Activated effector memory CD4-positive, alpha-beta T cell treated with anti-CD3 and anti-CD28 coated beads, Interleukin-2, amount 50 U/mL, for 16 hours (primary cell): ENCODE measurements at regions not wholly inside any gene's neighbourhood (a gene's known extent, or its start where the extent isn't known, plus 50 kb on each side); places are given as distances from the start of the nearest gene placed in this dataset.
"Not testable (repeated sequence)": the region's sequence is repeated elsewhere in the genome, so short reads cannot be mapped to it uniquely, and the experiment has no call there.

Experiments
- DNase-seq: peaks from one replicate; pipeline ENCODE4 v3.0.0-alpha.2; 2020

DNA sequence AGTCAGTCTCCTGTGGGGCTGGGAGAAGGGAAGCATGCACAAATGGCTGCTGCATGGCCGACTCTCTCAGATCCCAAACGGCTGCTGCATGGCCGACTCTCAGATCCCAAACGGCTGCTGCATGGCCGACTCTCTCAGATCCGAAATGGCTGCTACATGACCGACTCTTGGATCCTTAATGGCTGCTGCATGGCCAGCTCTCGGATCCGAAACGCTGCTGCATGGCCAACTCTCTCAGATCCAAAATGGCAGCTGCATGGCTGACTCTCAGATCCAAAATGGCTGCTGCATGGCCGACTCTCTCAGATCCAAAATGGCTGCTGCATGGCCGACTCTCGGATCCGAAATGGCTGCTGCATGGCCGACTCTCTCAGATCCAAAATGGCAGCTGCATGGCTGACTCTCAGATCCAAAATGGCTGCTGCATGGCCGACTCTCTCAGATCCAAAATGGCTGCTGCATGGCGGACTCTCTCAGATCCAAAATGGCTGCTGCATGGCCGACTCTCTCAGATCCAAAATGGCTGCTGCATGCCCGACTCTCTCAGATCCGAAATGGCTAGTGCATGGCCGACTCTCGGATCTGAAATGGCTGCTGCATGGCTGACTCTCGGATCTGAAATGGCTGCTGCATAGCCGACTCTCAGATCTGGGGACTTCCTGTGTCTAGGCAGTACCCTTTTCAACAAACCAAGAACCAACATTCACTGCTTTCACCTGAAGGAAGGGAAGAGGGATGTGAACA, 284.8 kb upstream of the SMIM21 start:
- not testable (repeated sequence) for DNase-seq

DNA sequence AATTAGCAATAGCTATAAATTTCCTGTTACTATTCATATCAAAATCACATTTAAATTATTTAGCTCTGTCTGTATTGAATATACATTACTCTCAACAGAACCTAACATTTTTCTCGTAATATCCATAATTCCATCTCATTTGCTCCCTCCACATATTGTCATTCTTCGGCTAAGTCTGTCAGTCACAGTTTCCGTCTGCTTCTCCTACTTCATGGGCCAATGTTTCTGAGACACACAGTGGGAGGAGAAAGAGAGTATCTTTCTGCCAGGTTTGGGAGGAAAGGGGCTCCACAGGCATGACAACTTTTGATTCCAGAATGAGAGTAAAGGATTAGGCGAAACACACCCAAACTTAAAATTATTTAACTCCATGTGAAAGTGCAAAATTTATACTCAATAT, 273.1 kb upstream of the SMIM21 start:
- no peak for DNase-seq

DNA sequence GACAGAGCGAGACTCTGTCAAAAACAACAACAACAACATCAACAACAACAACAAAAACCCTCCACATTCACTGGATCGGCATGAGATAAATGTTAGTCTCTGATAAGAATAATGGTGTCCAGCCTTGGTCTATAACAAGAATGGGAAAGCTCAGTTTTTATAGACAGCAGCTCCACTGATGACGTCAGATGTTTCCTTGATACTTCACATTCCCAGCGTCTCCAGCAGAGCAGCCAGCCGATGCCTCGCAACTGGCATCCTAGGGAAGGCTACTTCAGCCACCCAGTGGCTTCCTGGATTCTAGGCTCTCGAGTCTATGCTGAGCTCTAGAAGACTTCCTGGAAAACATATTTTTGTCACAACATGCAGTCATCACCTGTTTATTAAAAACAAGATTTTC, 271.4 kb upstream of the SMIM21 start:
- no peak for DNase-seq

DNA sequence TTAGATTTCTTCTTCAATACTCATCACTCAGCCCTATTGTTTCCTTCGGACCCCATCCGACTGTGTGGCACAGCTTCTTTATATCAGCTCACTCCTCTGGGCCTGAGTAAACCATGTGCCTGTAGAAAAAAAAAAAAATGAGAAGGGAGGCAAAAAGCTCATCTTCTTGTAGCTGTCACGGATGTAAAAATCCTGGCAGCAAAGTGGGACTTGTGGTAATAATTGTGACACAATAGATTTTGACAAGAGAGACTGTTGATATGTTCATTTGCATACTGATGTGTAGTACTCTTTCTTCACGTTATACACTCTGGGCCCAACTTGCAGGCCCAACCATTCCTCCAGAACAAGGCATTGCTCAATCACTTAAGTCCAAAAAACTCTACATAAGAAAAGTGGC, 270.0 kb upstream of the SMIM21 start:
- no peak for DNase-seq

DNA sequence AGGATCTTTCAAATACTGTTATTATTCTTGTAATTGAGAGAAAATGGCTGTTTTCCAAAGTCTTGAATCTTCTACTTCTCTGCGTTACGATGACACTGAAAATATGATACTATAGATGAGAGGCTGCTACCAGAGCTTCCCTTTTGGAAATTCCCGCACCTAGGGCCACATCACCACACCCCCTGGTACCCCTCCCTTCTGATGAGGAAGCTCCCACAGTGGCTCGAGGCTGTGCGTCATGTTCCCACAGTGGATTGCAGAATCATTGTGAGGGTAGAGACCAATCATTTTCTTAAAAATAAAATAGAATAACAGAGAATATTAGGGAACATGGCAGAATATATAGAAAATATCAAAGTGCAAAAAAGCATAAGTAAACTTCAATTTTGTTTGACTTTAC, 268.9 kb upstream of the SMIM21 start:
- DNase-seq = no peak

DNA sequence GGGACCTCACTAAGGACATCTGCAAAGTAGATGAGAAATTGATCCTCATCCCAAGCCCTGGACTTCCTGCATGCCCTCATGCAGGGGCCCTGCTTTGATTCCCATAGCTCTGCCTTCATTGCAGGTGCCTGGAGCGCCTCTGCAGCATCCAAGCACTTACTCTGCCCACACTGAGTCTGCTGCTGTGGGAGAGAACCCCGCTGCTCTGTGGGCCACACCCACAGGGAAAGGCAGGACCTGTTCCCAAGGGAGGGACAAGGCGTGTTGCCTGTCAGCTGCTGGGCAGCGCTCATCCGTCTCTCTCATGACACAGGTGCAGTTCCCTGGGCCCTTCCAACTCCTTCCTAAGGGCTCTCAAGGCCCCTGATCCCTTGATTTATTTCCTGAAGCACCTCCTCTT, 266.8 kb upstream of the SMIM21 start:
- DNase-seq = no peak

DNA sequence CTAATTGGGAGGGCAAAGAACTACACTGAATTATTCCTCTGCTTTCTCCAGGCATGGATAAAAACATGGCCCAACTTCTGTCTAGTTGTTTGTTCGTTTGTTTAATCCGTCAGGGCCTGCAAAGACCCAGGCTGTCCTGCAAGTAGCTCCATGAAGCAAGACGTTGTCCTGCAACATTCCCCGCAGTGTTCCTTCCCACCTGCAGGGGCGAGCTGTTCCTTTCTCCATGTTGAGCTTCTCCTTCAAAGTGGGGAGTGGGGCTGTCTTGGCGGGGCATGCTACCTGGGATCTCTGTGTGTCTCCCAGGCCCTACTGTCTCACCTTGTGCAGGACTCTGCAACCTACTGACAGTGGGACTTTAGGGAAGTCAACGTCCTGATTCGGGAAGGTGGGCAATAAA, 264.0 kb upstream of the SMIM21 start:
- no peak for DNase-seq

DNA sequence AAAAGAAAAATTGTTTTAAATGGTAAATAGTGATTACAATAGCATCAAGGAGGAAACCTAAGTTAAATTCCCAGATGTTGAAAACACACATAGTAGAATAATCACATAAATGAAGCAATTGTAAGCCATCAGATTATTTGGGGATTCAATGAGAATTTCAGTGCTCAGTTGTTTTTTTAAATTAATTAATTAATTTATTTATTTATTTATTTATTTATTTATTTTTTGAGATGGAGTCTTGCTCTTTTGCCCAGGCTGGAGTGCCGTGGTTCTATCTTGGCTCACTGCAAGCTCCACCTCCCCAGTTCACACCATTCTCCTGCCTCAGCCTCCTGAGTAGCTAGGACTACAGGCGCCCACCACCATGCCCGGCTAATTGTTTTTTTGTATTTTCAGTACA, 262.8 kb upstream of the SMIM21 start:
- DNase-seq = not testable (repeated sequence)

DNA sequence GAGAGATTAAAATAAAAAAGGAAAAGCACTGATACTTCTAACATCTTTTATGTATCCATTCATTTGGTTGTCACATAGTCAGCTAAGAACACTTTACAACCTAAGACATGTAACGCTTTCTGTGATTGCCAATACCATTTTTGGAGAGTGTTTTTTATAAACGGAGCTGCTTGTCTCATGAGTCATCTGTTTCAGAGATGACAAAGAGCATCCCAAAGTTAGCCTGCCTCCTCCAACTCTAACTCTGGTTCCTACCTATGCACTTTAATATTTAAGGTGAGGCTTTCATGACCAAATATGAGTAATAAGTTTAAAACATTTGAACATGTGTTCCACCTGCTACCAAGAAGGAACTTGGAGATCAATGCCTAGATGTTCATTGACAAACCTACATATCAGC, 260.1 kb upstream of the SMIM21 start:
- DNase-seq = no peak

DNA sequence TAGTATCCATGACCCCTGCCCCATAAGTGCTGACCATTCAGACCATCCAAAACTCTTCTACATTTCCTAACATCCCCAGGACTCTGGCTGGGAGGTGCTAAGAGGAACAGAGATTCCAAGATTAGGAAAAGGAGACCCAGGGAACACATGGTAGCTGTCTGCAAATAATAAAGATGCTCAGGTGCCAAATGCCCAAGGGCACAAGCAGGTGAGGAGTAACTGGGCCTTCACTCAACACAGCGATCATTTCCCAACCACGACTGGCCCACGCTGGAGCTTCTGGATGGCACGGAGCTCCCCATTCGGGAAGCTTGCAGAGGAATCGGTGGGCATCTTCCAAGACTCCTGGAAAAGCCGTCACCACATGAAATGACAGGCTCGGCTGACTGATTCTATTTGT, 255.9 kb upstream of the SMIM21 start:
- DNase-seq = no peak

DNA sequence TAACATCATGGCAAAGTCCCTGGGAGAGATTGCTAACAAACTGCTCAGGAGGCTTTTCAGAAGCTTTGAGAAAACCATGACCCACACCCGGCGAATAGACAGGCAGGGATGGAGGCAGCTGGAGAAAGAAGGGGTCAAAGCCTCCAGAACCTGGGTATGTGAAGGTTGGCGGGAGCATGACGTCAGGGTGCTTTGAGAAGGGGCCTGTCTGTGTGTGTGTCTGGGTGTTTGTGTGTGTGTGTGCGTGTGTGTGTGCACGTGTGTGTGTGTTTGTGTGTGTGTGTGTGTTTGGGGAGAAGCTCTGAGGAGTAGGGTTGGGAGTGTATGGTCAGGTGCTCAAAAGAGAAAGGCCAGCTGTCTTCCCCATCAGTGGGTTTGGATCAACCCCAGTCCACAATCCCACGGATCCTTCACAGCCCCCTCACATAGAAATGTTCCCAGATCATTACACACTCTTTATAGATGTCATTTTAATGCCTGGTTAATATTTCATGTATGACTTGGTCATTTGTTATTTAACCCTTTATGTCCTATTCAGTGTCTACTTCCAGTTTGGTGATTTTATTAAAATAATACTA, 254.1 kb upstream of the SMIM21 start:
- DNase-seq = no peak

DNA sequence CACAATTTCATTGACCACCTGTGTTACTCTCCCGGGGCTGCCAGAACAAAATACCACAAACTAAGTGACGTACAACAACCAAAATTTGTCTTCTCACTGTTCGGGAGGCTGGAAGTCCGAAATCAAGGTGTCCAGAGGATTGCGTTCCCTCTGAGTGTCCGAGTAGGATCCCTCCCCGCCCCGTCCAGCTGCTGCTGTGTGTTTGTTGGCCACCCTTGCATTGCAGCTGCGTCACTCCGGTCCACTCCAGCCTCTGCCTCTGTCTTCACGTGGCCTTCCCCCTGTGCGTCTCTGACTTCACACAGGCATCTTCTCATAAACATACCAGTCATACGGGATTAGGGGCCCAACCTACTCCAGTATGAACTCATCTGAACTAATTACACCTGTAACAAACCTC, 251.8 kb upstream of the SMIM21 start:
- DNase-seq = no peak

DNA sequence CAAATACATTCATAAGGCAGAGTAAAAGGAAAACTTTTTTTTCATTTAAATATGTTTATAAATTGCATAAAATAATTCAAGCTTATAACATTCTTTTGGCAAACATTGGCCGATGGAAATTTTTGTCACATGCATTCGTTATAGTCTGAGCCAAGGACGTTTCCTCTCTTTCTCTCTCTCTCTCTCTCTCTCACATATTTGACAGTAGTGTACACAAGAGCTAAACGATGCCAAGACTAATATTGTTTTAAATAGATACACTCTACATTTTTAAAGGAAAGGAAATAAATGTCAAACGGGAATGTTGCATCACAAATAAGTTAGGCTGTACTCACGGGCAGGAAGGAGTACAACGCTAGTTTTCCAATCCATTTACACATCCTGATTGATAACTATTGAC, 251.1 kb upstream of the SMIM21 start:
- no peak for DNase-seq

DNA sequence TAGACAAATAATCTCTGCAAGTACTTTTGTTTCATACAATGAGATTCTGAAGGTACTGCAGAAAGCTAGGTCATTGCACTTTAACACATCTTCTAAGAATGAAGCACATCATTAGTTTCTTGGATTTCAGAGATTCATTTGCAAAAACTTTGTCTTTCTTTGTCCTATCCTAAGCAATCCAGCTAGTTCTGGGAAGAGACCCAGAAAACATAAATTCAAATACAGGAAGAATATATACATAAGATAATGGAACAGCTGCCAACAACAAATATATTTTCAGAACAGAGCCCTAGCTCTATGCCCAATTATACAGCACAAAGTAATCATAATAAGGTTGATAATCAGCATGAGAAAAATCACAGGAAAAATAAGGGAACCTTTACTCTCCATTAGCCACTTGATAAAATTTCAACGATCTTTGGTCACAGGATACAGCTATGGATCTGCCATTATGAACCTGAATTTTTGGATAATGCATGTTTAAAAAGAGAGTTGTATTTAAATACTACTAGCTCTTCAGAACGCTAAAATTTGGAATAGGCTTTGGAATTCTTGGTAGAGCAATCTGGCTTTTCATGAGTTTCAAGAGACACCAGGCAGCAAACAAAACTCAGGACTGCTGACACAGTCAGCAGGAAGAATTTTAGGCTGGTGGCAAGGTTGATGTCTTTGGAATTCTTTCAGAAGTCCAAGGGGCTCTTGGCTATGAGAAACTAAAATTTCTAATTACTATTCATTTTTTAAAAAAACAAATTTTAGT, 250.4 kb upstream of the SMIM21 start:
- no peak for DNase-seq

DNA sequence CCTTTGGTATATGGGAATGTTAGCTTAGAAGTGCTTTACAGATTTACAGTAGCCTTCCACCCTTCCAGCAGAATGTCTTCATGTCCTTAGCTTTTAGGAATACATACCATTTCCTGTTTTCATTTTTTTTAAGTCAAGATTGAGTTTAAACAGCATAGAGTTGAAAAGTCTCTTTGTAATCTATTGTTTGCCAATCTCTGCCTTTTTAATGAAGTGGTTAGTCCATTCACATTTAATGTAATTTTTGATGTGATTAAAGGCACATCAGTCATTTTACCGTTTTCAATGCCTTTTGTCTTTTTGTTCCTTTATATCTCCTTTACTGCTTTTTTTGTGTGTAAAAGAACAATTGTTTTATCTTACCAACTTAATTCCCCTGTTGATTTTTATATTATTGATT, 233.4 kb upstream of the SMIM21 start:
- no peak for DNase-seq

DNA sequence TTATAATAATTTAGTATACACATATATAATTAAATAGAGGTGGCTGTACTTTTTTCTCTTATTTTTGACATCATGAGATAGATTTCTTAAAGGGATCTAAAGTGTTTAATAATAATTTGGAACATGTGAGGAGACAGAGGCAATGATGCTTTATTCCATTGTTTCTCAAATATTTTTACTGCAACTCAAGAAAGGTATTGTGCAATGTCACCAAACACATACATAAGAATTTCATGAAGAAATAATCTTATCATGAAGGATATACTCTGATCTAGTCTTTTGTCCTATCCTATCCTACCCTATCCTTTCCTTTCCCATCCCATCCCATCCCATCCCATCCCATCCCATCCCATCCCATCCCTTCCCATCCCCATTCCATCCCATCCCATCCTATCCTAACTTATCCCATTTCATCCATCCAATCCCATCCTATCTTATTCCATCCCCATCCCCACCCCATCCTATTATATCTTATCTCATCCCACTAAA, 232.1 kb upstream of the SMIM21 start:
- no peak for DNase-seq

DNA sequence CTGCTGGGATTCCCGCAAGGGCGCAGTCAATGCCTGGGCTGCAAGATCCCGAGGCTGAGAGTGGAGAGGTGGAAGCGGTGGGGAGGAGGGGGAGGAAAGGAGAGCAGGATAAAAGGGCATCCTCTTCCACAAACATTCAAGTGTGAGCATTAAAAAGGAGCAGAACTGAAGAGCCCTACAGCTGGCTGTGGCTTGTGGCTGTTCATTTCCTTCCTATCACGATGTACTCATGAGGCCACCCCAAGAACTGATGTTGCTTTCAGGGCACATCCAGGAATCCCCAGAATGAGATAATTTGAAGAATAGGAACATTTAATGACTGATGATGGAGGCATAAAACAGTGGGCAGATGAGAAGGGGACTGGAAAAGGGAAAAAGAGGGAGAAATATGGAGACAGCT, 230.8 kb upstream of the SMIM21 start:
- no peak for DNase-seq

DNA sequence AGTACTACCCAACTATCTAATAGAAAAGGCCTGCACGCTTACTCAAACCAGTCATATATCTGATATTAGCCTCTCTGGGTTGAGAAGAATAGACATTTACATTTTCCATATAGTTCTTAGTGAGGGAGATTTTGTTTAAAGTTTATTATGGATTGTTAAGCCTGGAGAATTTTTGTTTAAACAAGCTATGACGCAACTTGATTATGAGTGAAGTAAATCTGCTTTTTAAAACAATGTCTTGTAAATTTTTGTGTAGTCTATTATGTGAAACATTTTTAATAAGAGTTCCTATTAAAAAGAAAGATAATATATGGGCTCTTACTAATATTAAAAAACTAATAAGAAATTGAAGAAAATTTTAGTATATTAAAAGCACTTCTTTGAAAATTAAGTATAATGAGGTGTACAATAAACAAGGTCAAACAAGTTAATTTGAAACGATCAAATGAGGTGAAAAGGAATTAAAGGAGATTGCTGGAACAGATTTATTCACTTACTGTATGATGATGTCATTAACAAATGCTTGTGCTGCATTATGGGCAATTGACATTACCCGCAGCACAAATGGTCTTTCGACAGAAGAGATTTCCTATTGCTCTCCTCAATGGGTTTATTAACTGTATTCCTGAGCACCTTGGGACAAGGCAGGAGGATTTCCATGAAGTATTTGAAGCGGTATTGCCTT, 229.2 kb upstream of the SMIM21 start:
- DNase-seq = no peak

DNA sequence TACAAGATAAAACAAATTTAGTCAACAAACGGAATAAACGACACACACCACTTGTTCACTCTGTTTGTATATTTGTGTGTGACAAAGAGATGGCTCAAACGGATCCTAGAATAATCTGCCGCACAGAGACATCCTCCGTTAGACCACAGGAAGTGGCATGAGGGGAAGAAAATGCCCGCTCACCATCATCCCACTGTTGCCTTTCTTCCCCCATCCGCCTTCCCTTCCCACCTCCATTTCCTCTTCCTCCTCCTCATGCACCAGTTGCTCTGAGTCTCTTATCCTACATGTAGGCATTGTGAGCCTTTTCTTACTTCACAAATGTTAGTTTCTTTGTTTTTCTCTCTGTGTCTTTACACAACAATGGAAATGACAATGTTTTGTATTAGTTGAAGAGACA, 228.5 kb upstream of the SMIM21 start:
- no peak for DNase-seq

DNA sequence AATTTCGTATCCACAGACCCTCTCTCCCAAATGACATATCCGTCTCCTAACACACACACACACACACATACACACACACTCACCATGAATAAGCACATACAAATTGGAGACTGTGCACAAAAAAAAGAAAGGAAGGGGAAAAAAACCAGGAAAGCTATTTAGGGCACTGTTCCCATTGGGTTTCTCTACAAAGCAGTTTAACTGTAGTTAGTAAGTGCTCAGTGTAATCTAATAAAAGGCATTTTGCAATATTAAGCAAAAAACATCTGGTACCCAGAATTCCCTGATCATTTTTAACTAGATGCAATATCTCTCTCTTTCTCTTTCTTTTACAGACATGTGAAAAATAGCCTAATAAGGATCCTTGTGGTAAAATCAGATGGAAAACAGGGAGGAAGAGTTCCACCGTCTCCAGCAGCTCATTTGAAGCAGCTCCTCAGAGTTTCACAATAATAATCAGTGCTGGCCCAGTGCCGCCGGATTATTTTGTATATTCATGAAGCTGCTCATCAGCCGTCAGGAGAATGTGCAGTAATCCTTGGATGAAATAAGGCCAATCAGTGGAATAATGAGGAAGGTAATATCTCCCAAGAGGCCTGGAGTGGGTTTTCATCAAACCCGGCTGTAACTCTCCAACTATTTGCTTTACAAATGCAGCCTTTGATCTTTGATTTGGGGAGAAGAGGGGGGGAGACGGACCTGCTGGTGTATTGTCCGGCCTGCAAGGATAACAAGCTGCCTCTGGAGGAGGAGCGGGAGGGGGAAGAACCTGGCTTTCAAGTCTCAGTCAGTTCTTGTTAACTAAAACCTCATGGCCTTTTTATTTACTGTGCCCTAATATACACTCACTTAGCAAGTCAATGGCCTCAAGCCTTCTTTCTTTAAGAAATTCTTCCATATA, 227.6 kb upstream of the SMIM21 start:
- DNase-seq = no peak

DNA sequence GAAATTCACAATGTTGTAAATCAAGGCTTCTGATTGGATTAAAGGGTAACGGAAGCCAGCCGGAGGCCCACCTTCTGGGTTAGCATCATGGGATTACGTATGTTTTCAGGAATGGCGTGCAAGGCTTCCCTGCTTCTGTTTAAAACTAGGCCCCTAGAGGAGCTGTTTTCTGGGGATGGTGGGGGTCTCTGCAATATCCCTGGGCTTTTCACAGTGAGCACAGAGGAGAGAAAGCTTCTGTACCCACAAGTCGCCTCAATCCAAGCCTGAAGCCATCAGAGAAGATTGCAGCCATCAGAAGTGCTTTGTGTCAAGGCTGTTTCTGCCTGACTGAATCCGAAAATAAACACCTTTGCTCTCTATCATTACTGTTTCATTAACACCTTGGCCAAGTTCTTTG, 226.9 kb upstream of the SMIM21 start:
- no peak for DNase-seq

DNA sequence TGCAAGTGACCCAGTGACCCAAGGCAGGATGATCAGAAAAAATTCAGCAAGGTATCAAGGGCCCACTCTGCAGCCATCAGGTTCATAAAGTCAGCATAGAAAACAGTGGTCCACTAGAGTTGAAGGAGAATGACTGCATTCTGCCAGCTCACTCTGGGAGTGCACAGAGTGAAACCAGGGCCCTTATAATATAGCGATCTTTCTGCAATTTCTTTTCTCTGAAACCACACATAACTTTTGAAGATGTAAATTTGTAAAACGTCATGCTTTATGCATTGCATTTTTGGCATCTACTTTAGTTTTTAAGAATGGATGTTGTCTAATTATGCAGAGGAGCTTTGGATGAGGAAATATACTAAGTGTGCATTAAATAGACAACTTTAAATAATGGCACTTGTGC, 225.0 kb upstream of the SMIM21 start:
- no peak for DNase-seq

DNA sequence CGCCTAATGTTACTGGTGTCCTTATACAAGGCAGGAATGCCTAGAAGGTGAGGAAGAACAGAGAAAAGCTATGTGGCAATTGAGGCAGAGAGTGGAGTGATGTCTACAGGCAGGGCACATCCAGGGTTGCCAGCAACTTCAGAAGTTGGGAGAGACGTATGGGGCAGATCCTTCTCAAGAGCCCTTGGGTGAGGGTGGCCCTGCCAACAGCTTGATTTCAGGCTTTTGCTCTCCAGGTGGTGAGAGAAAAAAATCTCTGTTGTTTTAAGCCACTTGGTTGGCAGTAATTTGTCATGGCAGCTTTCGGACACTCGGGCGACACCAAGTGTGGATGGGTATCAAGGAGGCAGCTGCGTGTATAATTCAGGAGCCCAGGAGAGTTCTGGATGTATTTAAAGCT, 217.4 kb upstream of the SMIM21 start:
- DNase-seq = no peak
